ENCODE measurements at regions not wholly inside any gene's neighbourhood (a gene's known extent, or its start where the extent isn't known, plus 50 kb on each side); places are given as distances from the start of the nearest gene placed in this dataset.

DNA sequence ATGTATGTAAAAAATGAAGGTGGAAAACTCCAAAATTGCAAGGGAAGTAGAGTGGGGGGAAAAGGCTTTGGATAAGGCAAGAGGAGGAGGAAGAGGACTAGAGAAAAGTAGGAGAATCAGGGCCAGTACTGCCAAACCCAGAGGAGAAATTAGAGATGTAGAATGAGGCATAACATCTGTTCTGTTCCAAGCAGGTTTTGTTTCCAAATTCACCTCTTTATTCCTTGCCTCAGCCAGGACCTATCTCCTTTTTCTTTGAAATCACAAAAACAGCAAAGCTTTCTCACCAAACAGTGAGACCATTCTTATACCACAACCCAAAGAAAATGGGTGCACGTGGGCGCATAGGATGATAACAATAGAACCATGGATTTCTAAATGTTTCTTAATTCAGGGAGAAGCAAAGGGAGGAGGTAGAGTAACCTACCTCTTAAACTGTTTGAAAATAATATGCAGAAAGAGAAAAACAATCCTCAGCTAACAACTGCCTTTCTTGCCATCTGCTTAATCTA, 383.3 kb upstream of the PKN2 start:
- TF ChIP-seq POLR2A (IDR thresholded peaks at IDR 0.05; ENCODE audit: low read length) (no peak), GATA1 (IDR thresholded peaks at IDR 0.05; ENCODE audit: low read depth, low read length) (no peak)

Data from erythroblast (primary cell).